ENCODE measurements at regions not wholly inside any gene's neighbourhood (a gene's known extent, or its start where the extent isn't known, plus 50 kb on each side); places are given as distances from the start of the nearest gene placed in this dataset.

- TF ChIP-seq RAD21 (IDR thresholded peaks at IDR 0.05; ENCODE audit: low read depth) (no peak), EGR1 (IDR thresholded peaks at IDR 0.05) (no peak), TCF12 (IDR thresholded peaks at IDR 0.05; ENCODE audit: low read depth) (no peak), TEAD4 (IDR thresholded peaks at IDR 0.05) (no peak), TAF1 (IDR thresholded peaks at IDR 0.05; ENCODE audit: low read depth) (no peak), MAX (IDR thresholded peaks at IDR 0.05) (no peak), FOXM1 (IDR thresholded peaks at IDR 0.05; ENCODE audit: borderline replicate concordance, low read depth) (no peak)
Observed at GRCh38 chrX:13162772-13163410, 118.5 kb upstream of the FAM9C start.

- TF ChIP-seq USF1 (IDR thresholded peaks at IDR 0.05), result no peak
- TF ChIP-seq EGR1 (IDR thresholded peaks at IDR 0.05), result no peak
- no peak for TF ChIP-seq MAX (IDR thresholded peaks at IDR 0.05)
- no peak for TF ChIP-seq TEAD4 (IDR thresholded peaks at IDR 0.05)
- no peak for TF ChIP-seq TAF1 (IDR thresholded peaks at IDR 0.05; ENCODE audit: low read depth)
- TF ChIP-seq YY1 (IDR thresholded peaks at IDR 0.05; ENCODE audit: low read depth), result no peak
- TF ChIP-seq ZBTB7A (IDR thresholded peaks at IDR 0.05; ENCODE audit: low read depth), result no peak
- no peak for TF ChIP-seq EP300 (IDR thresholded peaks at IDR 0.05; ENCODE audit: borderline replicate concordance)
- TF ChIP-seq TCF12 (IDR thresholded peaks at IDR 0.05; ENCODE audit: low read depth), result no peak
- no peak for TF ChIP-seq FOXM1 (IDR thresholded peaks at IDR 0.05; ENCODE audit: borderline replicate concordance, low read depth)
- no peak for TF ChIP-seq CREB1 (IDR thresholded peaks at IDR 0.05; ENCODE audit: low read depth)
- TF ChIP-seq REST (IDR thresholded peaks at IDR 0.05; ENCODE audit: low read depth), result no peak
- no peak for TF ChIP-seq RAD21 (IDR thresholded peaks at IDR 0.05; ENCODE audit: low read depth)
- no peak for TF ChIP-seq NFIC (IDR thresholded peaks at IDR 0.05)
- TF ChIP-seq CEBPB (IDR thresholded peaks at IDR 0.05), result no peak
Observed at GRCh38 chrX:13159886-13160285, 115.5 kb upstream of the FAM9C start.

GRCh38 chrX:13158911-13159310, 114.5 kb upstream of the FAM9C start:
- TF ChIP-seq MAX (IDR thresholded peaks at IDR 0.05), result no peak
- no peak for TF ChIP-seq EGR1 (IDR thresholded peaks at IDR 0.05)
- TF ChIP-seq TAF1 (IDR thresholded peaks at IDR 0.05; ENCODE audit: low read depth), result no peak
- TF ChIP-seq NFIC (IDR thresholded peaks at IDR 0.05), result no peak
- TF ChIP-seq CEBPB (IDR thresholded peaks at IDR 0.05), result no peak

GRCh38 chrX:13153796-13154195, 109.4 kb upstream of the FAM9C start:
- TF ChIP-seq USF1 (IDR thresholded peaks at IDR 0.05) (no peak), RAD21 (IDR thresholded peaks at IDR 0.05; ENCODE audit: low read depth) (no peak), CEBPB (IDR thresholded peaks at IDR 0.05) (no peak), NFIC (IDR thresholded peaks at IDR 0.05) (no peak), CREB1 (IDR thresholded peaks at IDR 0.05; ENCODE audit: low read depth) (no peak), REST (IDR thresholded peaks at IDR 0.05; ENCODE audit: low read depth) (no peak), TEAD4 (IDR thresholded peaks at IDR 0.05) (no peak), FOXM1 (IDR thresholded peaks at IDR 0.05; ENCODE audit: borderline replicate concordance, low read depth) (no peak), YY1 (IDR thresholded peaks at IDR 0.05; ENCODE audit: low read depth) (no peak), MAX (IDR thresholded peaks at IDR 0.05) (no peak), EP300 (IDR thresholded peaks at IDR 0.05; ENCODE audit: borderline replicate concordance) (no peak), EGR1 (IDR thresholded peaks at IDR 0.05) (no peak), TCF12 (IDR thresholded peaks at IDR 0.05; ENCODE audit: low read depth) (no peak), ZBTB7A (IDR thresholded peaks at IDR 0.05; ENCODE audit: low read depth) (no peak), TAF1 (IDR thresholded peaks at IDR 0.05; ENCODE audit: low read depth) (no peak)

- TF ChIP-seq REST (IDR thresholded peaks at IDR 0.05; ENCODE audit: low read depth) (no peak), USF1 (IDR thresholded peaks at IDR 0.05) (no peak), MAX (IDR thresholded peaks at IDR 0.05) (no peak), CREB1 (IDR thresholded peaks at IDR 0.05; ENCODE audit: low read depth) (no peak), NFIC (IDR thresholded peaks at IDR 0.05) (no peak), CEBPB (IDR thresholded peaks at IDR 0.05) (no peak), EP300 (IDR thresholded peaks at IDR 0.05; ENCODE audit: borderline replicate concordance) (no peak), RAD21 (IDR thresholded peaks at IDR 0.05; ENCODE audit: low read depth) (no peak)
Observed at GRCh38 chrX:13152518-13153185, 108.2 kb upstream of the FAM9C start.
